Colon (tissue), 2 donors: ENCODE measurements at regions not wholly inside any gene's neighbourhood (a gene's known extent, or its start where the extent isn't known, plus 50 kb on each side); places are given as distances from the start of the nearest gene placed in this dataset.
"Not testable (repeated sequence)": the region's sequence is repeated elsewhere in the genome, so short reads cannot be mapped to it uniquely, and the experiment has no call there.

Experiments used
- FAIRE-seq: peaks from 2 replicates; lab custom pipeline; 2012; peaks lifted over from hg19 to GRCh38; lab: Jason Lieb, UNC
- donor health status: control.
- donor health status: control.

- no peak for FAIRE-seq
Observed at GRCh38 chr4:91653067-91653466, 650.7 kb upstream of the GRID2 start.

GRCh38 chr4:91681091-91681490 lies 622.7 kb upstream of the GRID2 start:
- no peak for FAIRE-seq

- FAIRE-seq: no peak
Observed at GRCh38 chr4:91681544-91681943, 622.2 kb upstream of the GRID2 start.

- FAIRE-seq: no peak
Observed at GRCh38 chr4:91684955-91685354, 618.8 kb upstream of the GRID2 start.

- FAIRE-seq: no peak
Observed at GRCh38 chr4:91688413-91688812, 615.4 kb upstream of the GRID2 start.

GRCh38 chr4:91699691-91700090 lies 604.1 kb upstream of the GRID2 start:
- FAIRE-seq: not testable (repeated sequence)

- FAIRE-seq: no peak
Observed at GRCh38 chr4:91729851-91730250, 573.9 kb upstream of the GRID2 start.

- FAIRE-seq: no peak
Observed at GRCh38 chr4:91734682-91735081, 569.1 kb upstream of the GRID2 start.

- FAIRE-seq: not testable (repeated sequence)
Observed at GRCh38 chr4:91738831-91739230, 564.9 kb upstream of the GRID2 start.

- FAIRE-seq: no peak
Observed at GRCh38 chr4:91746551-91746950, 557.2 kb upstream of the GRID2 start.

- FAIRE-seq: no peak
Observed at GRCh38 chr4:91751961-91752360, 551.8 kb upstream of the GRID2 start.

GRCh38 chr4:91754716-91755115 lies 549.0 kb upstream of the GRID2 start:
- no peak for FAIRE-seq

GRCh38 chr4:91758487-91758886 lies 545.3 kb upstream of the GRID2 start:
- no peak for FAIRE-seq

- no peak for FAIRE-seq
Observed at GRCh38 chr4:91764085-91764484, 539.7 kb upstream of the GRID2 start.

- no peak for FAIRE-seq
Observed at GRCh38 chr4:91769912-91770311, 533.9 kb upstream of the GRID2 start.

- FAIRE-seq: not testable (repeated sequence)
Observed at GRCh38 chr4:91791631-91792030, 512.1 kb upstream of the GRID2 start.

- no peak for FAIRE-seq
Observed at GRCh38 chr4:91795947-91796346, 507.8 kb upstream of the GRID2 start.

GRCh38 chr4:91812319-91812718 lies 491.4 kb upstream of the GRID2 start:
- no peak for FAIRE-seq

GRCh38 chr4:91824773-91825172 lies 479.0 kb upstream of the GRID2 start:
- FAIRE-seq: no peak

GRCh38 chr4:91826186-91826585 lies 477.6 kb upstream of the GRID2 start:
- FAIRE-seq: no peak

- FAIRE-seq: no peak
Observed at GRCh38 chr4:91827914-91828313, 475.9 kb upstream of the GRID2 start.

- FAIRE-seq: no peak
Observed at GRCh38 chr4:91829531-91829930, 474.2 kb upstream of the GRID2 start.

- no peak for FAIRE-seq
Observed at GRCh38 chr4:91830681-91831395, 472.9 kb upstream of the GRID2 start.

GRCh38 chr4:91837608-91838029 lies 466.1 kb upstream of the GRID2 start:
- FAIRE-seq: no peak
